GM18502 (cell line): ENCODE measurements at regions not wholly inside any gene's neighbourhood (a gene's known extent, or its start where the extent isn't known, plus 50 kb on each side); places are given as distances from the start of the nearest gene placed in this dataset.
A peak's percentile ranks its signal among the peaks of the same experiment; 100 is the strongest.

Experiments used
- ATAC-seq: cut with Tn5 transposase; IDR thresholded peaks from one replicate; pipeline ENCODE4 v1.9.1; 2021; ENCODE audit warnings: mild to moderate bottlenecking; ENCODE audit not compliant: unreplicated experiment, poor library complexity

GRCh38 chr7:106196460-106197021 lies 84.4 kb upstream of the SYPL1 start:
- no peak for ATAC-seq

GRCh38 chr7:106193661-106194060 lies 81.5 kb upstream of the SYPL1 start:
- ATAC-seq = no peak

- no peak for ATAC-seq
Measured at GRCh38 chr7:106190589-106191330, 78.6 kb upstream of the SYPL1 start.

GRCh38 chr7:106187613-106188350 lies 75.7 kb upstream of the SYPL1 start:
- ATAC-seq = no peak

GRCh38 chr7:106185719-106186118 lies 73.6 kb upstream of the SYPL1 start:
- ATAC-seq = no peak

GRCh38 chr7:106183952-106184351 lies 71.8 kb upstream of the SYPL1 start:
- ATAC-seq = no peak

GRCh38 chr7:106182904-106183303 lies 70.8 kb upstream of the SYPL1 start:
- ATAC-seq = no peak

- no peak for ATAC-seq
Measured at GRCh38 chr7:106181658-106182265, 69.7 kb upstream of the SYPL1 start.

GRCh38 chr7:106180721-106181120 lies 68.6 kb upstream of the SYPL1 start:
- ATAC-seq = no peak

- ATAC-seq = no peak
Measured at GRCh38 chr7:106179256-106179655, 67.1 kb upstream of the SYPL1 start.

- ATAC-seq = no peak
Measured at GRCh38 chr7:106178593-106179134, 66.6 kb upstream of the SYPL1 start.

GRCh38 chr7:106177738-106178592 lies 65.9 kb upstream of the SYPL1 start:
- no peak for ATAC-seq

- no peak for ATAC-seq
Measured at GRCh38 chr7:106177300-106177690, 65.2 kb upstream of the SYPL1 start.

- peak; percentile 69 for ATAC-seq
Measured at GRCh38 chr7:106176414-106177299, 64.5 kb upstream of the SYPL1 start.

- no peak for ATAC-seq
Measured at GRCh38 chr7:106175507-106175906, 63.4 kb upstream of the SYPL1 start.

- no peak for ATAC-seq
Measured at GRCh38 chr7:106170651-106171050, 58.5 kb upstream of the SYPL1 start.

GRCh38 chr7:106169821-106170610 lies 57.9 kb upstream of the SYPL1 start:
- ATAC-seq = no peak

- no peak for ATAC-seq
Measured at GRCh38 chr7:106167439-106168136, 55.5 kb upstream of the SYPL1 start.
